Panc1 (cell line): ENCODE measurements at regions not wholly inside any gene's neighbourhood (a gene's known extent, or its start where the extent isn't known, plus 50 kb on each side); places are given as distances from the start of the nearest gene placed in this dataset.

Experiments
- POLR2AphosphoS5 ChIP-seq: IDR thresholded peaks from 2 replicates; pipeline ENCODE4 v1.6.1; 2012; ENCODE audit warnings: mild to moderate bottlenecking, low read depth, low read length, moderate library complexity
- TF ChIP-seq, protein P1 (sequence below): fragments of 450-650 bp; IDR thresholded peaks from 2 replicates; pipeline ENCODE4 v1.5.1; 2017; ENCODE audit warnings: mild to moderate bottlenecking

GRCh38 chr20:47417245-47418068 is 61.0 kb upstream of the ZMYND8 start:
- TF ChIP-seq, protein P1, sequence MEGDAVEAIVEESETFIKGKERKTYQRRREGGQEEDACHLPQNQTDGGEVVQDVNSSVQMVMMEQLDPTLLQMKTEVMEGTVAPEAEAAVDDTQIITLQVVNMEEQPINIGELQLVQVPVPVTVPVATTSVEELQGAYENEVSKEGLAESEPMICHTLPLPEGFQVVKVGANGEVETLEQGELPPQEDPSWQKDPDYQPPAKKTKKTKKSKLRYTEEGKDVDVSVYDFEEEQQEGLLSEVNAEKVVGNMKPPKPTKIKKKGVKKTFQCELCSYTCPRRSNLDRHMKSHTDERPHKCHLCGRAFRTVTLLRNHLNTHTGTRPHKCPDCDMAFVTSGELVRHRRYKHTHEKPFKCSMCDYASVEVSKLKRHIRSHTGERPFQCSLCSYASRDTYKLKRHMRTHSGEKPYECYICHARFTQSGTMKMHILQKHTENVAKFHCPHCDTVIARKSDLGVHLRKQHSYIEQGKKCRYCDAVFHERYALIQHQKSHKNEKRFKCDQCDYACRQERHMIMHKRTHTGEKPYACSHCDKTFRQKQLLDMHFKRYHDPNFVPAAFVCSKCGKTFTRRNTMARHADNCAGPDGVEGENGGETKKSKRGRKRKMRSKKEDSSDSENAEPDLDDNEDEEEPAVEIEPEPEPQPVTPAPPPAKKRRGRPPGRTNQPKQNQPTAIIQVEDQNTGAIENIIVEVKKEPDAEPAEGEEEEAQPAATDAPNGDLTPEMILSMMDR: no peak
- no peak for TF ChIP-seq POLR2AphosphoS5
